Thymus (tissue), 11 donors: ENCODE measurements at regions not wholly inside any gene's neighbourhood (a gene's known extent, or its start where the extent isn't known, plus 50 kb on each side); places are given as distances from the start of the nearest gene placed in this dataset.

Experiments
- DNase-seq, 9 donors: peaks; one replicate each; pipeline ENCODE4 v3.0.0-alpha.2; 2013; ENCODE audit warnings: low spot score in 9 of 9, low read depth in 6 of 9, missing footprints in 1 of 9
- H3K27ac ChIP-seq, 2 donors: one replicate each; pipeline ENCODE4 v1.5.1; 2013; ENCODE audit warnings: control low read depth in 1 of 2, low read depth in 1 of 2, low read length in 1 of 2, mild to moderate bottlenecking in 1 of 2, moderate library complexity in 1 of 2
- H3K27me3 ChIP-seq, 2 donors: one replicate each; pipeline ENCODE4 v1.5.1; 2013; ENCODE audit warnings: low read length in 1 of 2; ENCODE audit not compliant: control insufficient read depth in 2 of 2, insufficient read depth in 1 of 2
- H3K36me3 ChIP-seq, 2 donors: one replicate each; pipeline ENCODE4 v1.5.1; 2013; ENCODE audit warnings: low read length in 1 of 2, mild to moderate bottlenecking in 1 of 2, moderate library complexity in 1 of 2; ENCODE audit not compliant: control insufficient read depth in 2 of 2, insufficient read depth in 2 of 2
- H3K4me1 ChIP-seq, 2 donors: one replicate each; pipeline ENCODE4 v1.5.1; 2013; ENCODE audit warnings: low read length in 2 of 2; ENCODE audit not compliant: control insufficient read depth in 2 of 2, insufficient read depth in 2 of 2
- H3K4me3 ChIP-seq, 2 donors: one replicate each; pipeline ENCODE4 v1.5.1; 2013; ENCODE audit warnings: low read length in 2 of 2, control low read depth in 1 of 2, mild to moderate bottlenecking in 1 of 2
- H3K9me3 ChIP-seq, 2 donors: one replicate each; pipeline ENCODE4 v1.5.1; 2013; ENCODE audit warnings: low read length in 1 of 2, mild to moderate bottlenecking in 1 of 2; ENCODE audit not compliant: control insufficient read depth in 2 of 2, insufficient read depth in 1 of 2
- WGBS: extraction: QIAGEN DNeasy Blood & Tissue Kit; methylation state at CpG from one replicate; pipeline ENCODE4 v1.1.7; 2013; 5-methylcytosine and 5-hydroxymethylcytosine counted together
- donor health status: healthy.

- no peaks in the 10 kb centered on the region for H3K9me3 ChIP-seq
- DNase-seq = no peak
- H3K27me3 ChIP-seq = no peaks in the 10 kb centered on the region
- no peaks in the 10 kb centered on the region for H3K36me3 ChIP-seq
- WGBS = 95% methylated on average over 3 of the region's 3 CpGs
- no peak overlapping the region for H3K4me3 ChIP-seq
- H3K27ac ChIP-seq = no peak overlapping the region
- peaks cover 2 to 3% of the 10 kb centered on the region in 2 donors for H3K4me1 ChIP-seq
Measured at GRCh38 chr14:71331403-71331802, 424.1 kb downstream of the PCNX1 start.

GRCh38 chr14:71332476-71332875 is 425.2 kb downstream of the PCNX1 start:
- H3K27ac ChIP-seq = no peak overlapping the region
- no peak for DNase-seq
- H3K4me1 ChIP-seq = peaks cover 2 to 3% of the 10 kb centered on the region in 2 donors

GRCh38 chr14:71333705-71334104 is 426.4 kb downstream of the PCNX1 start:
- no peak overlapping the region for H3K27ac ChIP-seq
- DNase-seq = no peak
- no peaks in the 10 kb centered on the region for H3K9me3 ChIP-seq
- no peaks in the 10 kb centered on the region for H3K27me3 ChIP-seq
- WGBS = 95% methylated on average over 1 of the region's 1 CpG
- no peaks in the 10 kb centered on the region for H3K4me1 ChIP-seq
- H3K36me3 ChIP-seq = no peaks in the 10 kb centered on the region
- H3K4me3 ChIP-seq = no peak overlapping the region

More at GRCh38 chr14:71332476-71332875, 425.2 kb downstream of the PCNX1 start:
- Histone ChIP-seq H3K4me3 (no peak overlapping the region), H3K27me3 (no peaks in the 10 kb centered on the region), H3K9me3 (no peaks in the 10 kb centered on the region), H3K36me3 (no peaks in the 10 kb centered on the region)

- no peak for DNase-seq
- WGBS = 98% methylated on average over 10 of the region's 10 CpGs
- Histone ChIP-seq H3K27ac (no peak overlapping the region), H3K36me3 (no peaks in the 10 kb centered on the region), H3K4me1 (no peaks in the 10 kb centered on the region), H3K4me3 (no peak overlapping the region), H3K9me3 (no peaks in the 10 kb centered on the region), H3K27me3 (no peaks in the 10 kb centered on the region)
Measured at GRCh38 chr14:71336489-71337192, 429.4 kb downstream of the PCNX1 start.

- H3K4me1 ChIP-seq = no peaks in the 10 kb centered on the region
- 97% methylated on average over 4 of the region's 4 CpGs for WGBS
- no peaks in the 10 kb centered on the region for H3K36me3 ChIP-seq
- DNase-seq = no peak
- no peaks in the 10 kb centered on the region for H3K9me3 ChIP-seq
- H3K4me3 ChIP-seq = no peak overlapping the region
- H3K27me3 ChIP-seq = no peaks in the 10 kb centered on the region
- no peak overlapping the region for H3K27ac ChIP-seq
Measured at GRCh38 chr14:71338153-71338552, 430.9 kb downstream of the PCNX1 start.

- Histone ChIP-seq H3K36me3 (no peaks in the 10 kb centered on the region), H3K4me3 (no peak overlapping the region), H3K27me3 (no peaks in the 10 kb centered on the region), H3K9me3 (no peaks in the 10 kb centered on the region), H3K27ac (no peak overlapping the region), H3K4me1 (no peaks in the 10 kb centered on the region)
- no peak for DNase-seq
- 97% methylated on average over 6 of the region's 6 CpGs for WGBS
Measured at GRCh38 chr14:71339650-71340415, 432.6 kb downstream of the PCNX1 start.

- Histone ChIP-seq H3K4me1 (no peaks in the 10 kb centered on the region), H3K27ac (no peak overlapping the region), H3K9me3 (no peaks in the 10 kb centered on the region), H3K4me3 (no peak overlapping the region), H3K27me3 (no peaks in the 10 kb centered on the region), H3K36me3 (no peaks in the 10 kb centered on the region)
- 87% methylated on average over 3 of the region's 3 CpGs for WGBS
- DNase-seq = no peak
Measured at GRCh38 chr14:71341156-71341555, 433.9 kb downstream of the PCNX1 start.

- over 99% methylated on average over 3 of the region's 3 CpGs for WGBS
- Histone ChIP-seq H3K36me3 (no peaks in the 10 kb centered on the region), H3K4me1 (no peaks in the 10 kb centered on the region), H3K27me3 (no peaks in the 10 kb centered on the region), H3K27ac (no peak overlapping the region), H3K4me3 (no peak overlapping the region), H3K9me3 (no peaks in the 10 kb centered on the region)
- DNase-seq = no peak
Measured at GRCh38 chr14:71343724-71344123, 436.5 kb downstream of the PCNX1 start.

GRCh38 chr14:71344506-71344905 is 437.2 kb downstream of the PCNX1 start:
- Histone ChIP-seq H3K4me1 (no peaks in the 10 kb centered on the region), H3K36me3 (no peaks in the 10 kb centered on the region), H3K27me3 (no peaks in the 10 kb centered on the region), H3K4me3 (no peak overlapping the region), H3K27ac (no peak overlapping the region), H3K9me3 (no peaks in the 10 kb centered on the region)
- 98% methylated on average over 8 of the region's 8 CpGs for WGBS
- no peak for DNase-seq
